Keratinocyte (primary cell): ENCODE measurements at regions not wholly inside any gene's neighbourhood (a gene's known extent, or its start where the extent isn't known, plus 50 kb on each side); places are given as distances from the start of the nearest gene placed in this dataset.

Source experiments
- DNase-seq: peaks from one replicate; pipeline ENCODE4 v3.0.0-alpha.2; 2011; ENCODE audit warnings: low read depth, missing footprints, low spot score
- FAIRE-seq: peaks from 2 replicates; lab custom pipeline; 2011; peaks lifted over from hg19 to GRCh38; lab: Jason Lieb, UNC
- H2AFZ ChIP-seq: 2 replicates; pipeline ENCODE4 v1.6.0; 2012; ENCODE audit warnings: low read length, control low read depth, inconsistent platforms; ENCODE audit not compliant: control insufficient read depth
- H3K27ac ChIP-seq: 2 replicates; pipeline ENCODE4 v1.5.1; 2011; ENCODE audit warnings: low read length; ENCODE audit not compliant: control insufficient read depth, insufficient read depth
- H3K27me3 ChIP-seq: 3 replicates; pipeline ENCODE4 v1.6.0; 2011; ENCODE audit warnings: low read length; ENCODE audit not compliant: control insufficient read depth, insufficient read depth; ENCODE audit errors: extremely low read depth
- H3K36me3 ChIP-seq, 2 experiments: 2 replicates in 1 of 2; 3 replicates in 1 of 2; pipeline ENCODE4 v1.5.1; 2011; ENCODE audit warnings: low read length in 2 of 2, mild to moderate bottlenecking in 1 of 2; ENCODE audit not compliant: control insufficient read depth in 2 of 2, insufficient read depth in 2 of 2; ENCODE audit errors: extremely low read depth in 1 of 2
- H3K4me1 ChIP-seq: 3 replicates; pipeline ENCODE4 v1.5.1; 2011; ENCODE audit warnings: low read length; ENCODE audit not compliant: control insufficient read depth, insufficient read depth; ENCODE audit errors: extremely low read depth
- H3K4me2 ChIP-seq: 3 replicates; pipeline ENCODE4 v1.6.0; 2011; ENCODE audit warnings: low read depth, low read length; ENCODE audit not compliant: control insufficient read depth, insufficient read depth; ENCODE audit errors: extremely low read depth
- H3K4me3 ChIP-seq, 3 experiments: fragments of 200-600 bp in 1 of 3; sonication (generic) in 1 of 3; 2 replicates in 2 of 3; 3 replicates in 1 of 3; pipeline ENCODE4 v1.5.1; 2011 to 2016; ENCODE audit warnings: low read length in 3 of 3, mild to moderate bottlenecking in 3 of 3, control low read depth in 2 of 3, inconsistent platforms in 1 of 3, low read depth in 1 of 3, mixed read lengths in 1 of 3, mixed run types in 1 of 3, moderate library complexity in 1 of 3; ENCODE audit not compliant: control insufficient read depth in 2 of 3, insufficient read depth in 2 of 3; ENCODE audit errors: extremely low read depth in 1 of 3
- H3K79me2 ChIP-seq: 2 replicates; pipeline ENCODE4 v1.6.0; 2012; ENCODE audit warnings: low read length; ENCODE audit not compliant: control insufficient read depth, insufficient read depth
- H3K9ac ChIP-seq: 3 replicates; pipeline ENCODE4 v1.6.0; 2011; ENCODE audit warnings: low read length; ENCODE audit not compliant: control insufficient read depth, insufficient read depth; ENCODE audit errors: extremely low read depth
- H3K9me1 ChIP-seq: 3 replicates; pipeline ENCODE4 v1.6.0; 2011; ENCODE audit warnings: low read length; ENCODE audit not compliant: control insufficient read depth, insufficient read depth; ENCODE audit errors: extremely low read depth
- H3K9me3 ChIP-seq: 2 replicates; pipeline ENCODE4 v1.5.1; 2012; ENCODE audit warnings: low read depth, low read length; ENCODE audit not compliant: control insufficient read depth
- H4K20me1 ChIP-seq: 3 replicates; pipeline ENCODE4 v1.6.0; 2011; ENCODE audit warnings: low read length; ENCODE audit not compliant: control insufficient read depth, insufficient read depth; ENCODE audit errors: extremely low read depth
- CTCF ChIP-seq, 3 experiments: IDR thresholded peaks in 1 of 3; conservative IDR thresholded peaks in 1 of 3; optimal IDR thresholded peaks in 1 of 3; 2 replicates in 2 of 3; 3 replicates in 1 of 3; pipeline versions ENCODE3 to v1.5.1; 2011; ENCODE audit warnings: low read length in 3 of 3, mild to moderate bottlenecking in 3 of 3, moderate library complexity in 2 of 3, control low read depth in 1 of 3, inconsistent platforms in 1 of 3; ENCODE audit not compliant: insufficient read depth in 2 of 3; ENCODE audit errors: extremely low read depth in 1 of 3
- EZH2 ChIP-seq: IDR thresholded peaks from one replicate; pipeline ENCODE4 v1.6.1; 2012; ENCODE audit warnings: inconsistent platforms, mild to moderate bottlenecking, low read length, moderate library complexity
- dilution Hi-C: fragments of 300-500 bp; cut with MboI; formaldehyde crosslinking; loops from one replicate; pipeline ENCODE4 v1.7.0; 2020; ENCODE audit warnings: low sequenced_read_pairs; ENCODE audit not compliant: extremely low pct_ligation_motif_present

DNA sequence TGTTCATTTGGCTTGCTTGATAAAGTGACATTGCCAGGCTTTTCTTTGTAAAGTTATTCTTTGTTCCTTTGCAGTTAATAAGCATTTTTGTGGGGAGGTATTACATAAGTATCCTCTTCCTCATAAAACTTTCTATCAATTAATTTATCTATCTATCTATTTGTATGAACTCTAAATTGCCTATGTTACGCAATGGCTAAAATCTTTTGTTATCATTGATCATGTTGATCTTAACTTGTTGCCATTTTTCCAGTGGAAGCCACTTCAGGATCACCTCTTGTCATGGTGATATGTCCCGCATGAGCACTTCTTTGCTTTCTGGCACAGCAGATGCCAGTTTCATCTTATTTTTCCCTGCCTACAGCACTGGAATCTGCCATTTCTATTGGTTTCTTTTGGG is 436.7 kb upstream of the KIF2A start:
- TF ChIP-seq EZH2, result no peak
- TF ChIP-seq CTCF (optimal IDR thresholded peaks at IDR 0.05 in 1 of 3, IDR thresholded peaks at IDR 0.05 in 1 of 3, conservative IDR thresholded peaks at IDR 0.05 in 1 of 3; ENCODE audit: extremely low read depth in 1 of 3, insufficient read depth in 2 of 3, low read length in 3 of 3), result no peak
- Histone ChIP-seq H3K4me1 (peaks cover 15% of the 10 kb centered on the region), H3K27me3 (no peaks in the 10 kb centered on the region), H3K9ac (no peak overlapping the region), H3K36me3 (no peaks in the 10 kb centered on the region), H3K79me2 (no peaks in the 10 kb centered on the region), H3K27ac (no peak overlapping the region), H3K4me3 (no peak overlapping the region), H3K4me2 (no peak overlapping the region), H4K20me1 (no peaks in the 10 kb centered on the region), H3K9me3 (no peaks in the 10 kb centered on the region), H2AFZ (no peak overlapping the region), H3K9me1 (no peaks in the 10 kb centered on the region)
- DNase-seq, result no peak
- dilution Hi-C loops, result no loop called here
- FAIRE-seq, result no peak

GRCh38 chr5:61878471-61878870 is 427.5 kb upstream of the KIF2A start:
- Histone ChIP-seq H3K9ac (no peak overlapping the region), H3K27me3 (no peaks in the 10 kb centered on the region), H3K9me1 (peaks cover 2% of the 10 kb centered on the region), H3K36me3 (no peaks in the 10 kb centered on the region), H3K4me2 (no peak overlapping the region), H3K27ac (no peak overlapping the region), H3K4me3 (no peak overlapping the region), H3K9me3 (no peaks in the 10 kb centered on the region), H3K4me1 (peaks cover 13% of the 10 kb centered on the region), H3K79me2 (no peaks in the 10 kb centered on the region), H2AFZ (no peak overlapping the region), H4K20me1 (no peaks in the 10 kb centered on the region)
- no peak for TF ChIP-seq CTCF (optimal IDR thresholded peaks at IDR 0.05 in 1 of 3, IDR thresholded peaks at IDR 0.05 in 1 of 3, conservative IDR thresholded peaks at IDR 0.05 in 1 of 3; ENCODE audit: extremely low read depth in 1 of 3, insufficient read depth in 2 of 3, low read length in 3 of 3)
- dilution Hi-C loops, result no loop called here
- FAIRE-seq (peak; percentile 39), DNase-seq (no peak)
